ENCODE measurements at regions not wholly inside any gene's neighbourhood (a gene's known extent, or its start where the extent isn't known, plus 50 kb on each side); places are given as distances from the start of the nearest gene placed in this dataset.

DNA sequence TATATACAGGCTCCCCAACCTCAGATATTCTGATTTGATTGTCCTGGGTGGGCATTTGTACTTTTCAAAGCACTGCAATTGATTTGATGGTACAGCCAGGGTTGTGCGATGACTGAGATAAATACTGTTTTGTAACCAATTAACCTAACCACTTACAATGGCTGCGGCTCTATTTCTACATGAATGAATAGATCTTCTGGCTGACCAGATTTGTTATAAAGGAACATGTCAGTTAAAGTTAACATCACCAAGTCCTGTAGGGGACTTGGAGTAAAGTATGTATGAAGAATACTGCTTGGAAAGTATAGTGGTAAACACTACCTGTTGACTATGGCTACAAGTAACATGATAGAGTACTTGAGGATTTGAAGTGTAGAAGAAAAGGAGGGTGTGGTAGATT, 369.2 kb upstream of the JAG1 start:
- Histone ChIP-seq H3K14ac (replicated peaks; ENCODE audit: low read depth, low read length) (no peak overlapping the region), H2AFZ (replicated peaks; ENCODE audit: low read length, poor library complexity) (no peak overlapping the region), H3K4me1 (ENCODE audit: control insufficient read depth, insufficient read depth, low read length) (no peaks in the 10 kb centered on the region), H3K27me3 (ENCODE audit: control insufficient read depth, insufficient read depth, low read length) (no peaks in the 10 kb centered on the region; the same call in 1 of the 2 replicates), H2BK15ac (ENCODE audit: low read depth, low read length) (no peak overlapping the region), H3K4me3 (ENCODE audit: insufficient read depth, low read depth, low read length) (no peak overlapping the region), H3K27ac (ENCODE audit: insufficient read depth, low read length) (no peak overlapping the region), H2AK9ac (replicated peaks; ENCODE audit: low read depth, low read length, poor library complexity) (no peak overlapping the region), H3K4me2 (ENCODE audit: low read depth, low read length) (no peak overlapping the region), H2AK5ac (ENCODE audit: low read depth, low read length) (no peak overlapping the region), H4K8ac (ENCODE audit: low read depth in 2 of 2, low read length in 2 of 2) (no peak overlapping the region), H3K36me3 (ENCODE audit: control insufficient read depth, insufficient read depth, low read length) (no peaks in the 10 kb centered on the region), H2BK20ac (ENCODE audit: low read depth, low read length) (no peak overlapping the region), H3K9me1 (ENCODE audit: insufficient read depth, low read length) (no peaks in the 10 kb centered on the region), H3K23ac (ENCODE audit: low read depth, low read length) (no peak overlapping the region), H3K79me1 (ENCODE audit: low read depth in 1 of 2, low read length in 2 of 2) (no peaks in the 10 kb centered on the region), H3K18ac (ENCODE audit: low read depth, low read length) (no peak overlapping the region), H4K91ac (ENCODE audit: insufficient read depth, low read depth, low read length) (no peak overlapping the region), H2BK5ac (ENCODE audit: low read depth, low read length, poor library complexity, severe bottlenecking) (no peak overlapping the region), H4K5ac (ENCODE audit: low read depth, low read length) (no peak overlapping the region), H3K56ac (ENCODE audit: extremely low read depth, insufficient read depth, low read length) (no peak overlapping the region), H4K20me1 (ENCODE audit: insufficient read depth, low read length) (no peaks in the 10 kb centered on the region), H3K4ac (ENCODE audit: low read depth, low read length) (no peak overlapping the region), H3K9ac (ENCODE audit: low read depth, low read length) (no peak overlapping the region), H3K9me3 (ENCODE audit: control insufficient read depth, insufficient read depth, low read length) (no peaks in the 10 kb centered on the region), H2BK120ac (ENCODE audit: low read depth, low read length) (no peak overlapping the region)
- intact Hi-C loops (cut with micrococcal nuclease) (no loop called here), dilution Hi-C loops (cut with HindIII; ENCODE audit: low sequenced_read_pairs, unreplicated experiment) (no loop called here), in situ Hi-C loops (cut with MboI; ENCODE audit: low sequenced_read_pairs) (no loop called here)
- no CpG with 5 or more reads among the region's 2 CpGs for WGBS, 2 experiments (ENCODE audit: extremely low coverage in 2 of 2, insufficient read length in 1 of 2)
- no peak for ATAC-seq (ENCODE audit: low read depth)
- ChIA-PET POLR2A (ENCODE audit: unreplicated experiment) (no interaction called here), CTCF (no interaction called here)
- no TSS peak for BruUV-seq (replicated peaks)
- DNase-seq: no peak
- TF ChIP-seq, protein P1, sequence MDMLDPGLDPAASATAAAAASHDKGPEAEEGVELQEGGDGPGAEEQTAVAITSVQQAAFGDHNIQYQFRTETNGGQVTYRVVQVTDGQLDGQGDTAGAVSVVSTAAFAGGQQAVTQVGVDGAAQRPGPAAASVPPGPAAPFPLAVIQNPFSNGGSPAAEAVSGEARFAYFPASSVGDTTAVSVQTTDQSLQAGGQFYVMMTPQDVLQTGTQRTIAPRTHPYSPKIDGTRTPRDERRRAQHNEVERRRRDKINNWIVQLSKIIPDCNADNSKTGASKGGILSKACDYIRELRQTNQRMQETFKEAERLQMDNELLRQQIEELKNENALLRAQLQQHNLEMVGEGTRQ (IDR thresholded peaks at IDR 0.05; ENCODE audit: low read depth, low read length): no peak
- TF ChIP-seq FOS (IDR thresholded peaks at IDR 0.05; ENCODE audit: low read depth, low read length) (no peak), CHD1 (IDR thresholded peaks at IDR 0.05; ENCODE audit: low read depth, low read length) (no peak), RFX5 (IDR thresholded peaks at IDR 0.05; ENCODE audit: low read depth, low read length) (no peak), RCOR1 (IDR thresholded peaks at IDR 0.05; ENCODE audit: insufficient replicate concordance, low read length) (no peak), POLR2A (IDR thresholded peaks at IDR 0.05; ENCODE audit: low read depth, low read length) (no peak), CEBPB (IDR thresholded peaks at IDR 0.05; ENCODE audit: low read depth, low read length) (no peak), SMC3 (IDR thresholded peaks at IDR 0.05; ENCODE audit: low read depth, low read length) (no peak), MAZ (IDR thresholded peaks at IDR 0.05; ENCODE audit: borderline replicate concordance, low read depth, low read length) (no peak), MAFK (IDR thresholded peaks at IDR 0.05; ENCODE audit: low read depth, low read length) (no peak), MXI1 (IDR thresholded peaks at IDR 0.05; ENCODE audit: borderline replicate concordance, low read depth, low read length) (no peak), NFE2L2 (IDR thresholded peaks at IDR 0.05; ENCODE audit: low read depth, low read length) (no peak), BHLHE40 (IDR thresholded peaks at IDR 0.05; ENCODE audit: low read depth, low read length) (no peak)
- TF ChIP-seq, protein P2, sequence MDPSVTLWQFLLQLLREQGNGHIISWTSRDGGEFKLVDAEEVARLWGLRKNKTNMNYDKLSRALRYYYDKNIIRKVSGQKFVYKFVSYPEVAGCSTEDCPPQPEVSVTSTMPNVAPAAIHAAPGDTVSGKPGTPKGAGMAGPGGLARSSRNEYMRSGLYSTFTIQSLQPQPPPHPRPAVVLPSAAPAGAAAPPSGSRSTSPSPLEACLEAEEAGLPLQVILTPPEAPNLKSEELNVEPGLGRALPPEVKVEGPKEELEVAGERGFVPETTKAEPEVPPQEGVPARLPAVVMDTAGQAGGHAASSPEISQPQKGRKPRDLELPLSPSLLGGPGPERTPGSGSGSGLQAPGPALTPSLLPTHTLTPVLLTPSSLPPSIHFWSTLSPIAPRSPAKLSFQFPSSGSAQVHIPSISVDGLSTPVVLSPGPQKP (IDR thresholded peaks at IDR 0.05; ENCODE audit: borderline replicate concordance, low read depth, low read length): no peak
- TF ChIP-seq, protein P3, sequence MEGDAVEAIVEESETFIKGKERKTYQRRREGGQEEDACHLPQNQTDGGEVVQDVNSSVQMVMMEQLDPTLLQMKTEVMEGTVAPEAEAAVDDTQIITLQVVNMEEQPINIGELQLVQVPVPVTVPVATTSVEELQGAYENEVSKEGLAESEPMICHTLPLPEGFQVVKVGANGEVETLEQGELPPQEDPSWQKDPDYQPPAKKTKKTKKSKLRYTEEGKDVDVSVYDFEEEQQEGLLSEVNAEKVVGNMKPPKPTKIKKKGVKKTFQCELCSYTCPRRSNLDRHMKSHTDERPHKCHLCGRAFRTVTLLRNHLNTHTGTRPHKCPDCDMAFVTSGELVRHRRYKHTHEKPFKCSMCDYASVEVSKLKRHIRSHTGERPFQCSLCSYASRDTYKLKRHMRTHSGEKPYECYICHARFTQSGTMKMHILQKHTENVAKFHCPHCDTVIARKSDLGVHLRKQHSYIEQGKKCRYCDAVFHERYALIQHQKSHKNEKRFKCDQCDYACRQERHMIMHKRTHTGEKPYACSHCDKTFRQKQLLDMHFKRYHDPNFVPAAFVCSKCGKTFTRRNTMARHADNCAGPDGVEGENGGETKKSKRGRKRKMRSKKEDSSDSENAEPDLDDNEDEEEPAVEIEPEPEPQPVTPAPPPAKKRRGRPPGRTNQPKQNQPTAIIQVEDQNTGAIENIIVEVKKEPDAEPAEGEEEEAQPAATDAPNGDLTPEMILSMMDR (conservative IDR thresholded peaks at IDR 0.05; ENCODE audit: low read depth, low read length): no peak
